Fibroblast of skin of scalp (primary cell): ENCODE measurements at regions not wholly inside any gene's neighbourhood (a gene's known extent, or its start where the extent isn't known, plus 50 kb on each side); places are given as distances from the start of the nearest gene placed in this dataset.
"Not testable (repeated sequence)": the region's sequence is repeated elsewhere in the genome, so short reads cannot be mapped to it uniquely, and the experiment has no call there.

ENCODE experiments used
- DNase-seq: peaks from one replicate; pipeline ENCODE4 v3.0.0-alpha.2; 2013

DNA sequence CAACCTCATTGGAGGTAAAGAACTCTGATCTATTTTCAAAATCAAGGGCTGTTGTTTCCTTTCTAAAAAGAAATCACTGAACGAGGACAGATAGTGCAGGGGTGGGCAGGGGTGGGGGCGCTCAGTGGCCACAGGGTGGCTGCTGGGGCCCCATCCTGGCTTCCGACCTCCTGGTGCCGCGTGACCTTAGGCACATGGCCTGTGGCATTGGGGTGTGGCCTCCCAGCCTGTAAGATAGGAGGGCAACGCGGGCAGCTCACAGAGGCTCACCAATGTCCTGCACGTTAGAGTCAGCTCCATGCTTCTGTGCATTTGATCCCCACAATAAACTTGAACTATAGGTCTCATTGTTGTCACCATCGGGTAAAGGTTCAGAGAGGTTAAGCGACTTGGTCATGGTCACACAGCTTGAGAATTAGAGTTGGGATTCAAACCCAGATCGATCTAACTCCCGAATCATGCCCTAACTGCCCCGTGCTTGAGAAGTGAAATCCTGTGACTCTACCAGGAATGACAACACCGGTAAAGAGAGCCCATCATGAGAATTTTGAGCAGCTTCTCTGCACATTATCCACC lies 148.0 kb upstream of the SLC6A11 start:
- no peak for DNase-seq

DNA sequence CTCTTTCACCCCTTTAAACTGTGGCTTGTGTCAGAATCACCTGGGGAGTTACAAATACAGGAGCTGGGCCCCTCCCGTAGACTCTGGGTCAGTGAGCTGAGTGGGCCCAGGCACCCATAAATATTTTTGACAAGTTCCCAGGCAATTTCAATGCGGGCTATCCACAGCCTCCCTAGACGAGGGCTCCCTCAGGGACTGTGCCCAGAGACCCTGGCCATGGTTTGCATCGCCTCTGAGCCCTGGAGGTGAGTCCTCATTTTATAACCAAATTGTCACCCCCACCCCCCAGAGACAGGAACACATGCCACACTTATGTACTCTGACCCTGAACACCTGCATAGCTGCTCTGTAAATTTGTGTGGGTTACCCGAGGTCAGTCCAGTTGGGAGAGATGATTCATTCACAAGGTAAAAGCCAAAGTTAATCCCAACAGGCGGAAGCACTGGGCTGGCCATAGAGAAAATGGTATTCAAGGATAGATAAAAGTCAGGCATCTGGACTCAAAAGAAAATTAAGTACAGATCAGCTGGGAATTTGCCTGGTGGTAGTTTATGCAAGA lies 146.5 kb upstream of the SLC6A11 start:
- DNase-seq, result no peak

- DNase-seq, result no peak
These were observed 143.6 kb upstream of the SLC6A11 start for GRCh38 chr3:10672422-10672821.

DNA sequence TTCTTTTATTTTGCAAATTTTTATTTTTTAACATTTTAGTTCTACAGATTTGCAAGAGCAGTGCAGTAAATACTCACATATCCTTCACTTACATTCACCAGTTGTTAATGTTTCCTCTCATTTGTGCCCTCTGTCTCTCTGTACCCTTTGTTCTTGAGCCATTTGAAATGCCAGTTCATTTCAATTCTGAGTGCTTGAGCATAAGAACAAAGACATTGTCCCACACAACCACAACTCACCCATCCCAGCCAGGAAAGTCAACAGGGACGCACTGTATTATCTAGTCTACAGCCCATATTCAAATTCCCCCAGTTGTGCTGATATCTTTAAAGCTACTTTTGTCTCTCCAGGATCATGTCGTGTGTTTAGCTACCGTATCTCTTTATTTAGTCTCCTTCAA lies 141.4 kb upstream of the SLC6A11 start:
- DNase-seq, result no peak

DNA sequence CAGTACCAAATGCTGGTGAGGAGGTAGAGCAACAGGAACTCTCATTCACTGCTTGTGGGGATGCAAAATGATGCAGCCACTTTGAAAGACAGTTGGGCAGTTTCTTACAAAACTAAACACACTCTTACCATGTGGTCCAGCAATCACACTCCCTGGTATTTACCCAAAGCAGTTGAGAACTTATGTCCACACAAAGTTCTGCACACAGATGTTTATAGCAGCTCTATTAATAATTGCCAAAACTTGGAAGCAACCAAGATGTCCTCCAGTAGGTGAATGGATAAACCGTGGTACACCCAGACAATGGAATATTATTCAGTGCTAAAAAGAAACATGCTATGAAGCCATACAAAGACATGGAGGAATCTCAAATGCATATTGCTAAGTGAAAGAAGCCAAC lies 139.1 kb upstream of the SLC6A11 start:
- no peak for DNase-seq

GRCh38 chr3:10678796-10679376 lies 137.1 kb upstream of the SLC6A11 start:
- no peak for DNase-seq

DNA sequence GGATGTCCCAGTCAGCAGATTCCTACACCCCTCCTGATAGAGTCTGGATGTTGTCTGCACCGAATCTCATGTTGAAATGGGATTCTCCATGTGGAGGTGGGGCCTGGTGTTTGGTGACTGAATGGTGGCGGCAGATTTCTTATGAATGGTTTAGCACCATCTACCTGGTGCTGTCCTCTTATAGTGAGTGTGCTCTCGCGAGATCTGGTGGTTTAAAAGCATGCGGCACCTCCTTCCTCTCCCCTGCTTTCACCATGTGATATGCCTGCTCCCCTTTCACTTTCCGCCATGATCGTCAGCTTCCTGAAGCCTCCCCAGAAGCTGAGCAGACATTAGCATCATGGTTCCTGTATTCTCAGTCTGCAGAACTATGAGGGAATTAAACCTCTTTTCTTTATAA lies 135.2 kb upstream of the SLC6A11 start:
- DNase-seq, result no peak

DNA sequence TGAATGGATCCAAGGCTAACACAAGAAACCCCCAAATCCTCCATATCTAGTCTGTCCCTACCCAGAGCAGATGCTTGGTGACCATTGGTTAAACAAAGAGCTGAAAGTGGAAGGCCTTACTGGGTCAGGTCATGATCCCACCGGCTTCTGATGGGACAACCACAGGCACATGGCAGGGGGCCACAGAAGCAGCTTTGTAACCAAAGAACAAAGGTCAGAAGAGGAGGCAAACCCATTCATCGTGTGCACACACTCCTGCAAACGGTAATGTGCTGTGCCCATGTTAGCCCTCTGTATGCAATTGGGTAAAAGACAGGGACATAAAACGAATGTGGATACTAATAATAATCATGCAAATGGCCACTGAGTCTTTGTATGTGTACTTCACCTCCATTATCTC lies 133.3 kb upstream of the SLC6A11 start:
- DNase-seq, result no peak

GRCh38 chr3:10683106-10683505 lies 132.9 kb upstream of the SLC6A11 start:
- no peak for DNase-seq

DNA sequence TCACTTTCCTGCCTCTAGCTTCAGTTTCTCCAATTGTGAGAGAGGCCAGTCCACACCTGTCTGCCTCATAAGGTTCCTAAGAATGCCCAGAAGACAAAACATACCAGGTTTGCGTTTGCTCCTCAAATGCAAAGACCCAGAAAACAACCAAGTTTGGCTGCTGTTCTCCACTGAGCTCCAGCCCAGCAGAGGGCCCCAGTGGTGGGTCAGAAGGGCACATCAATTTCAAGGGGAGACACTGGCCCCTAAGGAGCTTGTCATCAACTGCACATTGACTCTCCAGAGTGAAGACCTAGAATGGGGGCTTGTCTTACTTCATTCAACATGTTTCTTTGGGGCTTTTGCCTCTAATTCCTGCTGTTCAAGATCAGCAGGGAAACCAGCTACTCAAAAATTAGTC lies 127.9 kb upstream of the SLC6A11 start:
- no peak for DNase-seq

GRCh38 chr3:10688548-10689172 lies 127.4 kb upstream of the SLC6A11 start:
- DNase-seq, result no peak

GRCh38 chr3:10692039-10692622 lies 123.9 kb upstream of the SLC6A11 start:
- no peak for DNase-seq

- no peak for DNase-seq
These were observed 122.6 kb upstream of the SLC6A11 start for GRCh38 chr3:10693457-10693856.

GRCh38 chr3:10694179-10694578 lies 121.8 kb upstream of the SLC6A11 start:
- no peak for DNase-seq

DNA sequence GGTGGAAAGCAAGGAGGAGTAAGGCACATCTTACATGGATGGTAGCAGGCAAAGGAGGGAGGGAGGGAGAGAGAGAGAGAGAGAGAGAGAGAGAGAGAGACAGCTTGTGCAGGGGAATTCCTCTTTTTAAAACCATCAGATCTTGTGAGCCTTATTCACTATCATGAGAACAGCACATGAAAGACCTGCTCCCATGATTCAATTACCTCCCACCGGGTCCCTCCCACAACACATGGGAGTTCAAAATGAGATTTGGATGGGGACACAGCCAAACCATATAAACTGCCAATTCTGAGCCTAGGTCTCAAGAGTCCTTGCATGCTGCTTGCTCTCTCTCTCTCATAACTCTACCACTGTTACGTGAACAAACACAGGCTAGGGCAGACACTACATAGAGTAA lies 120.8 kb upstream of the SLC6A11 start:
- DNase-seq, result not testable (repeated sequence)

DNA sequence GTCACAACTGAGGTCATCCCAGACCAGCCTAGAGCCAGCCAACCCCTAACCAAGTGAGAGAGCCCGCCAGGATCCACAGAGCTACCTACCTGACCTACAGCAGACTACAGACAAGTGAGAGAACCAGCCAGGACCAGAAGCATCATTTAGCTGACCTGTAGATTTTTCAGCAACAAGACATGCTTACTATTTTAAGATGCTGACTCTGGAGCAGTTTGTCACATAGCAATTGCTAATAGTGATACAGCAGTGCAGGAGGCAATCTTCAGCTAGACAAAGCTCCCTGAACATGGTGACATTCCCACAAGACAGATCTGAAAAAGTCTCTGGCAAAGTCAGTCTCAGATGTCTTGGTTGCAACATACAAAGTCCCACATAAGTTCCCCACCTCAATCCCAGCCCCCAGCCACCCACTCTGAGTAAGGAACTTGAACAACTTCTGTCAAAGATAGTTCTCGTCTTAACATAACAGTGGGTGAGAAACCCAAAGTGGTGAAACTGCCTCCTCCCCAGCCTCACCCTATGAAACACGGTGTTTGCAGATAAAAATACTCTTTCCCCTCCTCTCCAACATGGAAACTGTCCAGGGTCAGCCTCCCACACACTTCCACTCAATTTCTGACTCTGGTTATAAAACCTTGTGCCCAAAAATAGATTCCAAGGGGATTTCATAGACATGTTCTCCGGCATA lies 120.3 kb upstream of the SLC6A11 start:
- DNase-seq, result no peak

DNA sequence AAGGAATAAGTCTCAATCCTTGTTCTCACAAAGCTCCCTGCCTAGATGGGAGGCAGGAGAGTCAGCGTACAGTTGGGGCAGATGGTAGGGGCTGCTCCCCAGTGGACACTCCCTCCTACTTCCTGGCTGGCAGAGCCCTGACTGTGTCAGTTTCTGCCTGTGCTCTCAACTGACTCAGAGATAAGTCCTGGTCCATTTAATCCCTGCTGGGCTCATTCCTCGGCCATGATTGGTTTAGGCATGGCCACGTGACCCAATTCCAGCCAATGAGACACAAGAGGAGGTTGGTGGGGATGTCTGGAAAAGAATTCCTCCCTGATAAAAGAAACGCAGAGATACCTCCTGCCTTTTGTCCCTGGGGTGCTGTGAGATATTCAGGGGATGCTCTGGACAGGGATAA lies 118.1 kb upstream of the SLC6A11 start:
- DNase-seq, result peak; percentile 3

- no peak for DNase-seq
These were observed 115.2 kb upstream of the SLC6A11 start for GRCh38 chr3:10700821-10701220.

GRCh38 chr3:10702961-10703740 lies 112.9 kb upstream of the SLC6A11 start:
- DNase-seq, result no peak

DNA sequence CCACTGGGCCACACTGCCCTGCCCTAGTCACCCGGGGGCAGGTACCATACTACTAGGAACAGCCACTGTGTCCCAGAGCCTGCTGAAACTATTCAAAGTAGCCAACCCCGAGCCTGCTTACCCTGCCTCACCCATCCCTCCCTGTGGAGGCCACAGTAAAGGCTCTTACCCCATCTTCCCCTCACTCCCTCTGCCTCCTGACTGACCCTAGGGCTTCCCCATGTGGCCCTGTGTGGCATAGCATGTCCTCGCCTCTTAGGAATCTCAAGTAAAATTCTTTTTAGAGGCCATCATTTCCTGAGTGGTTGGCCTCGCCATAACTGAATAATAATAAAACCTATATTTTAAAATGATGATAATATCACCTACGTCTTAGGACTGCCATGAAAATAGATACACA lies 112.2 kb upstream of the SLC6A11 start:
- peak; percentile 54 for DNase-seq

- DNase-seq, result no peak
These were observed 109.8 kb upstream of the SLC6A11 start for GRCh38 chr3:10706156-10706739.
